Astrocyte of the spinal cord (primary cell): ENCODE measurements at regions not wholly inside any gene's neighbourhood (a gene's known extent, or its start where the extent isn't known, plus 50 kb on each side); places are given as distances from the start of the nearest gene placed in this dataset.
A peak's percentile ranks its signal among the peaks of the same experiment; 100 is the strongest.
"Not testable (repeated sequence)": the region's sequence is repeated elsewhere in the genome, so short reads cannot be mapped to it uniquely, and the experiment has no call there.

Experiments
- DNase-seq: peaks from one replicate; pipeline ENCODE4 v3.0.0; 2011; ENCODE audit warnings: low read depth, low spot score
- H3K4me3 ChIP-seq: 2 replicates; pipeline ENCODE4 v1.5.1; 2011; ENCODE audit warnings: low read depth, mild to moderate bottlenecking, low read length, moderate library complexity
- CTCF ChIP-seq: IDR thresholded peaks from 2 replicates; pipeline ENCODE4 v1.5.1; 2012; ENCODE audit warnings: low read depth, mild to moderate bottlenecking, low read length, inconsistent platforms
- in situ Hi-C: cut with HindIII; loops from 2 replicates; pipeline ENCODE4 v1.10.0; 2017; ENCODE audit warnings: low sequenced_read_pairs

GRCh38 chrX:144616317-144616716 lies 631.0 kb upstream of the SPANXN1 start:
- no peak overlapping the region for H3K4me3 ChIP-seq
- no peak for TF ChIP-seq CTCF
- DNase-seq: peak; percentile 26
- in situ Hi-C loops: no loop called here

- no peak overlapping the region for H3K4me3 ChIP-seq
- TF ChIP-seq CTCF: no peak
- DNase-seq: no peak
- in situ Hi-C loops: no loop called here
These were observed 619.4 kb upstream of the SPANXN1 start for GRCh38 chrX:144627947-144628346.

- DNase-seq, in situ Hi-C loops: not testable (repeated sequence)
These were observed 612.9 kb upstream of the SPANXN1 start for GRCh38 chrX:144634451-144634850.

GRCh38 chrX:144637731-144638130 lies 609.6 kb upstream of the SPANXN1 start:
- no peak overlapping the region for H3K4me3 ChIP-seq
- in situ Hi-C loops: no loop called here
- TF ChIP-seq CTCF: no peak
- DNase-seq: peak; percentile 72

More at GRCh38 chrX:144634451-144634850, 612.9 kb upstream of the SPANXN1 start:
- H3K4me3 ChIP-seq: not testable (repeated sequence)

- in situ Hi-C loops: no loop called here
- TF ChIP-seq CTCF: no peak
- no peak overlapping the region for H3K4me3 ChIP-seq
- DNase-seq: no peak
These were observed 598.5 kb upstream of the SPANXN1 start for GRCh38 chrX:144648788-144649187.

GRCh38 chrX:144681501-144681900 lies 565.8 kb upstream of the SPANXN1 start:
- DNase-seq: peak; percentile 56
- no peak overlapping the region for H3K4me3 ChIP-seq
- in situ Hi-C loops: no loop called here
- TF ChIP-seq CTCF: no peak

GRCh38 chrX:144683247-144683646 lies 564.1 kb upstream of the SPANXN1 start:
- no peak overlapping the region for H3K4me3 ChIP-seq
- no peak for TF ChIP-seq CTCF
- in situ Hi-C loops: no loop called here
- DNase-seq: no peak
